Peyer's patch (tissue), 4 donors: ENCODE measurements at regions not wholly inside any gene's neighbourhood (a gene's known extent, or its start where the extent isn't known, plus 50 kb on each side); places are given as distances from the start of the nearest gene placed in this dataset.

Experiments
- POLR2A ChIP-seq, 2 donors: fragments of 450-650 bp; IDR thresholded peaks; one replicate each; pipeline ENCODE4 v1.5.1; 2017; ENCODE audit warnings: antibody characterized with exemption in 2 of 2, mild to moderate bottlenecking in 2 of 2, moderate library complexity in 2 of 2
- TF ChIP-seq, protein P1 (sequence below), 6 experiments: fragments of 450-650 bp in 4 of 6; fragments of 200-600 bp in 2 of 6; sonication (generic) in 1 of 6; IDR thresholded peaks; one replicate each; pipeline ENCODE4 v1.5.1; 2017 to 2019; ENCODE audit warnings: antibody characterized with exemption in 6 of 6, mild to moderate bottlenecking in 3 of 6, moderate library complexity in 1 of 6

DNA sequence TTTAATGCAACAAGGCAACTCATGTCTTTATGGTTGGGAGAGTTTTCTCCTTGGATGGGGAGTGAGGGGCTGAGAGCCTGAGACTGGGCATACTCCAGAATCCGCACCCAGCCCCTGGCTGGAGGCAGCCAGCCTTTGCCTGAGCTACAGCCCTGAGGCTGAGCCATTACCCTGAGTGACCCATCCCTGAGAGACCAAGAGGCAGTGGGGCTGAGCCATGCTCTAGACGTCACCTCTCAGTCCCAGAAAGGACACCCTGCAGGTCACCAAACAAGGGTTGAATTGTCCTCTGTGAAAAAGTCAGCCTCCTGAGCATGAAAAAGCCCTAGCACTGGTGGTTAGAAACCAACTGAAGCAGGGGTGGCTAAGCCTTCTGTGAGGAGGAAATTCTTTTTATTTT, 151.2 kb upstream of the GATB start:
- TF ChIP-seq, protein P1, sequence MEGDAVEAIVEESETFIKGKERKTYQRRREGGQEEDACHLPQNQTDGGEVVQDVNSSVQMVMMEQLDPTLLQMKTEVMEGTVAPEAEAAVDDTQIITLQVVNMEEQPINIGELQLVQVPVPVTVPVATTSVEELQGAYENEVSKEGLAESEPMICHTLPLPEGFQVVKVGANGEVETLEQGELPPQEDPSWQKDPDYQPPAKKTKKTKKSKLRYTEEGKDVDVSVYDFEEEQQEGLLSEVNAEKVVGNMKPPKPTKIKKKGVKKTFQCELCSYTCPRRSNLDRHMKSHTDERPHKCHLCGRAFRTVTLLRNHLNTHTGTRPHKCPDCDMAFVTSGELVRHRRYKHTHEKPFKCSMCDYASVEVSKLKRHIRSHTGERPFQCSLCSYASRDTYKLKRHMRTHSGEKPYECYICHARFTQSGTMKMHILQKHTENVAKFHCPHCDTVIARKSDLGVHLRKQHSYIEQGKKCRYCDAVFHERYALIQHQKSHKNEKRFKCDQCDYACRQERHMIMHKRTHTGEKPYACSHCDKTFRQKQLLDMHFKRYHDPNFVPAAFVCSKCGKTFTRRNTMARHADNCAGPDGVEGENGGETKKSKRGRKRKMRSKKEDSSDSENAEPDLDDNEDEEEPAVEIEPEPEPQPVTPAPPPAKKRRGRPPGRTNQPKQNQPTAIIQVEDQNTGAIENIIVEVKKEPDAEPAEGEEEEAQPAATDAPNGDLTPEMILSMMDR (IDR thresholded peaks at IDR 0.05): no peak
- no peak for TF ChIP-seq POLR2A (IDR thresholded peaks at IDR 0.05)
